ENCODE measurements at regions not wholly inside any gene's neighbourhood (a gene's known extent, or its start where the extent isn't known, plus 50 kb on each side); places are given as distances from the start of the nearest gene placed in this dataset.

DNA sequence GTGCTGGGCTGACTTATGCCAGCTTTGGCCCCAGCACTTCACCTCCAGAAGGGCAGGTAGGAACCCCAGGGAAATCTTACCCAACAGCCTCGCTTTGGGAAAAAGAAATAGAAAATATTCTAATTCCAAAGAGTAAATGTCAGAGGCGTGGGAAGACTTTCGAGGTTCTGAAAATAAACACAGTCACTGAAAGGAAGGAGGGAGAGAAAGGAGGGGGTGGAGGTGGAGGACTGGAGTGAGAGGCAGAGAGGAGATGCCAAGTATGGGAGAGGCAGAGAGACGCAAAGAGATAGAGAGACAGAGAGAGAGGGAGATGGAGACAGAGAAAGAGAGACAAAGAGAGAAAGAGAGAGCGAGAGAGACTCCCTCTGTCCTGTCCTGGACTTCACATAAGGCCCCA is 395.0 kb downstream of the PTPRU start:
- no peak for DNase-seq
- Histone ChIP-seq H3K36me3 (no peaks in the 10 kb centered on the region), H3K27me3 (ENCODE audit: insufficient read depth, low read depth, severe bottlenecking) (no peaks in the 10 kb centered on the region), H3K9me3 (ENCODE audit: severe bottlenecking) (no peaks in the 10 kb centered on the region), H3K27ac (no peak overlapping the region), H3K4me3 (ENCODE audit: low read depth, low read length) (no peak overlapping the region)
- TF ChIP-seq, protein P1, sequence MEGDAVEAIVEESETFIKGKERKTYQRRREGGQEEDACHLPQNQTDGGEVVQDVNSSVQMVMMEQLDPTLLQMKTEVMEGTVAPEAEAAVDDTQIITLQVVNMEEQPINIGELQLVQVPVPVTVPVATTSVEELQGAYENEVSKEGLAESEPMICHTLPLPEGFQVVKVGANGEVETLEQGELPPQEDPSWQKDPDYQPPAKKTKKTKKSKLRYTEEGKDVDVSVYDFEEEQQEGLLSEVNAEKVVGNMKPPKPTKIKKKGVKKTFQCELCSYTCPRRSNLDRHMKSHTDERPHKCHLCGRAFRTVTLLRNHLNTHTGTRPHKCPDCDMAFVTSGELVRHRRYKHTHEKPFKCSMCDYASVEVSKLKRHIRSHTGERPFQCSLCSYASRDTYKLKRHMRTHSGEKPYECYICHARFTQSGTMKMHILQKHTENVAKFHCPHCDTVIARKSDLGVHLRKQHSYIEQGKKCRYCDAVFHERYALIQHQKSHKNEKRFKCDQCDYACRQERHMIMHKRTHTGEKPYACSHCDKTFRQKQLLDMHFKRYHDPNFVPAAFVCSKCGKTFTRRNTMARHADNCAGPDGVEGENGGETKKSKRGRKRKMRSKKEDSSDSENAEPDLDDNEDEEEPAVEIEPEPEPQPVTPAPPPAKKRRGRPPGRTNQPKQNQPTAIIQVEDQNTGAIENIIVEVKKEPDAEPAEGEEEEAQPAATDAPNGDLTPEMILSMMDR (IDR thresholded peaks at IDR 0.05; ENCODE audit: low read depth, low read length): no peak

DNA sequence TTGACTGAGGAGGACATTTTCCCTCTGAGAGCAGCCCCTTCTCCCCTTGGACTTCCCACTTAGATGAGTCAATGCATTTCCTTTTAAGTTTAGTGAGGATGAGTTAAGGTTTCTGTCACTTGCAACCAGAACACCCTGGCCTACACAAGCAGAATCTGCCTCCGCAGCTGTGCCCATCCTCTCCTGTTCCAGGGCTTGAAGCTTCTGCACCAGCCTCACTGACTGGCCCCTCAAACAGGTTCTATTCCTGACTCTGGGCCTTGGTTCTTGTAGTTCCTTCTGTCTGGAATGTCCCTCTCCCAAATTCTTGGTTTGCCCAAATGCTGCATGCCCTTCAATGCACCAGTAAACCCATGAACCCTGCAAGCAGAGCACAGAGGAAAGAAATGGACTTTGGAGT is 394.4 kb downstream of the PTPRU start:
- Histone ChIP-seq H3K27me3 (ENCODE audit: insufficient read depth, low read depth, severe bottlenecking) (no peaks in the 10 kb centered on the region), H3K4me3 (ENCODE audit: low read depth, low read length) (no peak overlapping the region), H3K9me3 (ENCODE audit: severe bottlenecking) (no peaks in the 10 kb centered on the region), H3K36me3 (no peaks in the 10 kb centered on the region), H3K27ac (no peak overlapping the region)
- TF ChIP-seq, protein P1 (IDR thresholded peaks at IDR 0.05; ENCODE audit: low read depth, low read length): no peak
- no peak for DNase-seq

DNA sequence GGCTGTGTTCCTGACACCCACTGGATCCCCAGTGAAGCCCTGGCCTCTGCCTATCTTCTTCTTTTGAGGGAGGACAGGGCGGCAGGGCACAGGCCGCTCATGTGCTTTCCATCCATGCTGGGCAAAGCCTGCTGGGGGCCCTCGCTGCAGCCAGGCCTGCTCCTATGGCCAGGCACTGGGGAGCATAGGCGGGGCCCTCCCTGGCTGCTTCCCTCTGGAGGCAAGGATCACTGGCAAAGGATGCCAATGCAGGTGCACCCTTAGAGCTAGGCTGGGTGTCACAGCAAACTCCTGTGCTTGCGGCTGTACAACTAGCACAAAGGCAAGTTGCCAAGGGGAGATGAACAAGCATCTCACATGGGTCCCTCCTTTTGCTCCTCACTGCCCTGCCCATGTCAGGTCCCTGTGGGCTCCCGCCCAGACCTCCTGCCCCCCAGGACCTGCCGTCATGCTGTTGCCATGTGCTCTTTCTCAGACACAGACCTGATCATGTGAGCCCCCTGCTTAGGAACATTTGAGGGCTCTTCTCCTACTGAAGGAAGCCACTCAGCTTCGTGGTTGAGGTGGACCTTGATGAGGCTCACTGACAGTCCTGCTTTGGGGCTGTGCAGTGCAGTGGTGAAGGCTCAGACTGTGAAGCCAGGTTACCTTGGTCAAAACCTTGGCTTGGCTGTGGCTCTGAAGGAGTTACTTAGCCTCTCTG is 393.6 kb downstream of the PTPRU start:
- H3K4me3 ChIP-seq (ENCODE audit: low read depth, low read length): no peak overlapping the region
- H3K9me3 ChIP-seq (ENCODE audit: severe bottlenecking): no peaks in the 10 kb centered on the region
- no peak for DNase-seq
- no peaks in the 10 kb centered on the region for H3K27me3 ChIP-seq (ENCODE audit: insufficient read depth, low read depth, severe bottlenecking)
- TF ChIP-seq, protein P1 (IDR thresholded peaks at IDR 0.05; ENCODE audit: low read depth, low read length): no peak
- H3K27ac ChIP-seq: no peak overlapping the region
- no peaks in the 10 kb centered on the region for H3K36me3 ChIP-seq

DNA sequence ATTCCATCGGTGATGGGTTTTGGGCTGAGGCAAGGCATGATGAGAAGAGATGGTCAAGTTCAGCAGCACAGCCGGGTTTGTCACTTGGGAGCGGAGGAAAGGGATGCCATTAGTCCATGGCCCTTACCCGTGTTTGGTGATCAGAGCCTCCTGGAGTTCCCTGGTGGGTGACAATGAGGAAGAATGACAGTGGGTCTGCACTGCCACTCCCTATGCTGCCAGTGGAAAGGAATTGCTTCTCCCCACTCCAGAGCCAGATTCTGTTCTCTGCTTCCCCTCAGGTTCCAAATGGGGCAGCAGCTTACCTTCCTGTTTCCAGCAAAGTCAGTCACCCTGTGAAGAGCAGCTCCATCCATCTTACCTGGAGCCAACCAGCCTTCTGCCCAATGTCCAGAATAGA is 393.1 kb downstream of the PTPRU start:
- TF ChIP-seq, protein P1 (IDR thresholded peaks at IDR 0.05; ENCODE audit: low read depth, low read length): no peak
- no peak overlapping the region for H3K27ac ChIP-seq
- no peak overlapping the region for H3K4me3 ChIP-seq (ENCODE audit: low read depth, low read length)
- no peaks in the 10 kb centered on the region for H3K36me3 ChIP-seq
- DNase-seq: no peak
- no peaks in the 10 kb centered on the region for H3K9me3 ChIP-seq (ENCODE audit: severe bottlenecking)
- no peaks in the 10 kb centered on the region for H3K27me3 ChIP-seq (ENCODE audit: insufficient read depth, low read depth, severe bottlenecking)

DNA sequence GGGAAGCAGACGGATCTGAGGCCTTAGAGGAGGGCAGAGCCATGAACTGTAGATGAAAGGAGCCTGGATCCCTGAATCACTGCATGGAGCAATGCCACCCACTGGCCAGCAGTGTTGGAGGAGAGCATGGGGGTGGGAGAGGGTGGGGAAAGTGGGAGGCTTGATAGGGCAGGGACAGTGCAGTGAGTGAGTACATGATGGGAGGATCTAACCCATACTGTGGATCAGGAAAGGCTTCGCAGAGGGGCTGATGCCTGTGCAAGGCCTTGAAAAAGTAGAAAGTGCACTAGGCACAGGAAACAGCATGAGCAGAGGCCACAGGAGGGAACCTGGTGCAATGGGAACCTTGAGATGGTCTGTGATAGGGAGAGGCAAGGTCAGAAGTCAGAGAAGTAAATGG is 391.9 kb downstream of the PTPRU start:
- H3K4me3 ChIP-seq (ENCODE audit: low read depth, low read length): no peak overlapping the region
- no peaks in the 10 kb centered on the region for H3K36me3 ChIP-seq
- H3K27me3 ChIP-seq (ENCODE audit: insufficient read depth, low read depth, severe bottlenecking): no peaks in the 10 kb centered on the region
- H3K9me3 ChIP-seq (ENCODE audit: severe bottlenecking): no peaks in the 10 kb centered on the region
- TF ChIP-seq, protein P1 (IDR thresholded peaks at IDR 0.05; ENCODE audit: low read depth, low read length): no peak
- H3K27ac ChIP-seq: no peak overlapping the region
- no peak for DNase-seq

DNA sequence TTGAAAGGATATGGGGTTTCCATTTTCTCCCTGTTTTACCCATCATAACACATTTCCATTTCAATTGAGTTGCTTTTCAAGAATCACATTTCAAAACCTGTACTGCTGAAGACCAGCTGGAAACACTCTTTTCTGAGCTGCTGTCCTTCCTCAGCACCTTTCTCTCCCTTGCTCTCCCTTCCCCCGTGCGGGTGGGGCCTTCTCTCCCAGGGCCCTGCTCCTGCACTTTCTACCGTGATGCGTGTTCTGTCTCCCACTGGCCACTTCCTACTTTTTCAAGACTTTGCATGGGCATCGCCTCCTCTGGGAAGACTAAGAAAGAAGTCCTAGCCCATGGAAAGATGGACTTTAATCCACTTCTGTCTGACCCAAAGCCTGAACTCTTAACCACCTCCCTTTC is 390.4 kb downstream of the PTPRU start:
- H3K27me3 ChIP-seq (ENCODE audit: insufficient read depth, low read depth, severe bottlenecking): no peaks in the 10 kb centered on the region
- DNase-seq: no peak
- H3K27ac ChIP-seq: no peak overlapping the region
- TF ChIP-seq, protein P1 (IDR thresholded peaks at IDR 0.05; ENCODE audit: low read depth, low read length): no peak
- no peak overlapping the region for H3K4me3 ChIP-seq (ENCODE audit: low read depth, low read length)
- H3K36me3 ChIP-seq: no peaks in the 10 kb centered on the region
- H3K9me3 ChIP-seq (ENCODE audit: severe bottlenecking): no peaks in the 10 kb centered on the region
